A549 (cell line): ENCODE measurements at regions not wholly inside any gene's neighbourhood (a gene's known extent, or its start where the extent isn't known, plus 50 kb on each side); places are given as distances from the start of the nearest gene placed in this dataset.

Experiments
- ATAC-seq, 2 experiments: fragments of 200-7000 bp in 1 of 2; fragments of >200 bp in 1 of 2; cut with Nextera tagmentation in 1 of 2; cut with Tn5 transposase in 1 of 2; 3 replicates each; pipeline versions ENCODE4 v1.8.0 to v1.9.1; 2018 to 2020; ENCODE audit warnings: mild to moderate bottlenecking in 1 of 2, moderate library complexity in 1 of 2
- CTCF ChIA-PET: fragments of 300-600 bp; sonication (Branson Sonifier 250); formaldehyde crosslinking; extraction: SDS; loops from one replicate; lab custom pipeline; 2021; ENCODE audit warnings: antibody characterized with exemption, inconsistent platforms; lab: Yijun Ruan, JAX
- POLR2A ChIA-PET: fragments of 350-600 bp; formaldehyde crosslinking; extraction: SDS; loops from one replicate; lab custom pipeline; 2021; ENCODE audit warnings: antibody characterized with exemption, inconsistent platforms; lab: Yijun Ruan, JAX
- DNase-seq, 2 experiments: peaks; one replicate each; pipeline versions ENCODE4 v3.0.0 to v3.0.0-alpha.2; 2011 to 2016; ENCODE audit warnings: low read depth in 1 of 2, low spot score in 1 of 2
- FAIRE-seq: peaks from 2 replicates; lab custom pipeline; 2011; peaks lifted over from hg19 to GRCh38; lab: Jason Lieb, UNC
- H3K27ac ChIP-seq, 2 experiments: fragments of >200 bp; sonication (Bioruptor Twin); formaldehyde crosslinking; 3 replicates each; pipeline ENCODE4 v1.5.1; 2016 to 2017
- H3K4me1 ChIP-seq: fragments of >200 bp; sonication (Bioruptor Twin); formaldehyde crosslinking; 3 replicates; pipeline ENCODE4 v1.6.1; 2016
- H3K4me2 ChIP-seq: fragments of >200 bp; sonication (Bioruptor Twin); formaldehyde crosslinking; 3 replicates; pipeline ENCODE4 v1.6.1; 2016
- H3K4me3 ChIP-seq: fragments of >200 bp; sonication (Bioruptor Twin); formaldehyde crosslinking; 3 replicates; pipeline ENCODE4 v1.5.1; 2016
- H3K9me3 ChIP-seq: fragments of >200 bp; sonication (Bioruptor Twin); formaldehyde crosslinking; 3 replicates; pipeline ENCODE4 v1.6.1; 2016
- BHLHE40 ChIP-seq: IDR thresholded peaks from 2 replicates; pipeline ENCODE4 v1.6.1; 2012; ENCODE audit warnings: low read depth, low read length, inconsistent platforms
- CBX8 ChIP-seq: fragments of 200-600 bp; sonication (generic); IDR thresholded peaks from 2 replicates; pipeline ENCODE4 v1.6.1; 2016
- CHD2 ChIP-seq: fragments of 150-350 bp; IDR thresholded peaks from 2 replicates; pipeline ENCODE4 v1.6.1; 2014; ENCODE audit warnings: low read length; ENCODE audit not compliant: partially characterized antibody
- CHD4 ChIP-seq: fragments of 200-600 bp; sonication (generic); IDR thresholded peaks from 2 replicates; pipeline ENCODE4 v1.6.1; 2016; ENCODE audit warnings: antibody characterized with exemption, mild to moderate bottlenecking, borderline replicate concordance
- EHMT2 ChIP-seq: fragments of 200-600 bp; sonication (generic); IDR thresholded peaks from 2 replicates; pipeline ENCODE4 v1.6.1; 2016; ENCODE audit warnings: antibody characterized with exemption, low read depth, mild to moderate bottlenecking, moderate library complexity
- FOSL2 ChIP-seq, 2 experiments: fragments of 450-650 bp in 1 of 2; fragments of >200 bp in 1 of 2; sonication (Bioruptor Twin) in 1 of 2; formaldehyde crosslinking; IDR thresholded peaks; 2 replicates each; pipeline versions ENCODE4 v1.5.0 to v1.6.1; 2016 to 2020; ENCODE audit warnings: mild to moderate bottlenecking in 1 of 2, moderate library complexity in 1 of 2
- KDM1A ChIP-seq: fragments of 200-600 bp; sonication (generic); IDR thresholded peaks from 2 replicates; pipeline ENCODE4 v1.6.1; 2016; ENCODE audit warnings: low read depth, mild to moderate bottlenecking
- MAFK ChIP-seq: fragments of 450-650 bp; IDR thresholded peaks from 2 replicates; pipeline ENCODE4 v1.6.1; 2014; ENCODE audit not compliant: partially characterized antibody
- NFE2L2 ChIP-seq: fragments of 150-350 bp; conservative IDR thresholded peaks from 2 replicates; pipeline ENCODE4 v1.6.1; 2014; ENCODE audit warnings: low read length
- NPAS2 ChIP-seq: fragments of 250-450 bp; sonication (Bioruptor Pico); IDR thresholded peaks from 2 replicates; pipeline ENCODE4 v1.8.0; 2022; ENCODE audit warnings: mild to moderate bottlenecking, moderate library complexity, borderline replicate concordance
- PHF8 ChIP-seq: fragments of 200-600 bp; sonication (generic); IDR thresholded peaks from 2 replicates; pipeline ENCODE4 v1.6.1; 2016; ENCODE audit warnings: low read depth, mild to moderate bottlenecking, antibody characterized with exemption, moderate library complexity, borderline replicate concordance
- RAD21 ChIP-seq, 2 experiments: fragments of >200 bp in 1 of 2; sonication (Bioruptor Twin) in 1 of 2; formaldehyde crosslinking in 1 of 2; IDR thresholded peaks in 1 of 2; conservative IDR thresholded peaks in 1 of 2; 2 replicates in 1 of 2; 3 replicates in 1 of 2; pipeline ENCODE4 v1.6.1; 2012 to 2018; ENCODE audit warnings: inconsistent platforms in 1 of 2
- RFX5 ChIP-seq: fragments of 450-650 bp; IDR thresholded peaks from 2 replicates; pipeline ENCODE4 v1.7.1; 2014; ENCODE audit warnings: antibody characterized with exemption, mild to moderate bottlenecking, moderate library complexity
- SREBF2 ChIP-seq: fragments of 450-650 bp; IDR thresholded peaks from 2 replicates; pipeline ENCODE4 v1.6.1; 2014; ENCODE audit warnings: mild to moderate bottlenecking, moderate library complexity
- TP53 ChIP-seq: fragments of 250-450 bp; sonication (Bioruptor Pico); IDR thresholded peaks from 2 replicates; pipeline ENCODE4 v1.5.0; 2021; ENCODE audit warnings: mild to moderate bottlenecking, moderate library complexity
- WGBS: methylation state at CpG from one replicate; pipeline ENCODE4 v1.1.6; 2017; ENCODE audit errors: missing lambda C conversion rate; 5-methylcytosine and 5-hydroxymethylcytosine counted together
- TF ChIP-seq, protein P1 (sequence below): IDR thresholded peaks from 2 replicates; pipeline ENCODE4 v1.6.1; 2012; ENCODE audit warnings: low read depth, borderline replicate concordance
- TF ChIP-seq, protein P2 (sequence below): fragments of 200-600 bp; sonication (generic); IDR thresholded peaks from 2 replicates; pipeline ENCODE4 v1.6.1; 2016; ENCODE audit warnings: antibody characterized with exemption, mild to moderate bottlenecking, moderate library complexity
- TF ChIP-seq, protein P3 (sequence below): fragments of 150-350 bp; IDR thresholded peaks from 2 replicates; pipeline ENCODE4 v1.6.1; 2014; ENCODE audit warnings: low read depth, mild to moderate bottlenecking, low read length

DNA sequence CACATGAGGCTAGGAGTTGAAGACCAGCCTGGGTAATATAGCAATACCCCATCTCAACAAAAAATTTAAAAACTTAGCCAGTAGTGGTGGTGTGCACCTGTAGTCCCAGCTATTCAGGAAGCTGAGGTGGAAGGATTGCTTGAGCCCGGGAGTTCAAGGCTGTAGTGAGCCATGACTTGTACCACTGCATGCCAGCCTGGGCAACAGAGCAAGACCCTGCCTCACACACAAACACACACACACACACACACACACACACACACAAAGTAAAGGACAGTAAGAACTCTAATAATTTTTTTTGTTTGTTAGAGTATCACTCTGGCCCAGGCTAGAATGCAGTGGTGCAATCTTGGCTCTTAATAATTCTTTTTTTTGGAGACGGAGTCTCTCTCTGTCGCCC lies 138.0 kb upstream of the SOD1 start:
- DNase-seq = no peak
- Histone ChIP-seq H3K4me1 (no peaks in the 10 kb centered on the region), H3K4me3 (no peak overlapping the region)
- TF ChIP-seq PHF8 (no peak), NFE2L2 (no peak), FOSL2 (IDR thresholded peaks at IDR 0.05) (no peak), FOSL2 (CRISPR knock-in tag; IDR thresholded peaks at IDR 0.05) (no peak), CHD2 (no peak), TP53 (CRISPR knock-in tag) (no peak), BHLHE40 (no peak)
- TF ChIP-seq, protein P1, sequence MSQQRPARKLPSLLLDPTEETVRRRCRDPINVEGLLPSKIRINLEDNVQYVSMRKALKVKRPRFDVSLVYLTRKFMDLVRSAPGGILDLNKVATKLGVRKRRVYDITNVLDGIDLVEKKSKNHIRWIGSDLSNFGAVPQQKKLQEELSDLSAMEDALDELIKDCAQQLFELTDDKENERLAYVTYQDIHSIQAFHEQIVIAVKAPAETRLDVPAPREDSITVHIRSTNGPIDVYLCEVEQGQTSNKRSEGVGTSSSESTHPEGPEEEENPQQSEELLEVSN = no peak
- TF ChIP-seq, all 56 proteins: peak for 0
- CTCF ChIA-PET = interaction anchor here (1.4 kb wide), 1 partner anchor 141 kb away, joined by 3 read pairs; no protein-coding TSS in a partner anchor
- 83% methylated on average over 2 of the region's 3 CpGs for WGBS
- POLR2A ChIA-PET = no interaction called here
- no peak overlapping the region for H3K27ac ChIP-seq
- FAIRE-seq = no peak
- no peaks in the 10 kb centered on the region for H3K9me3 ChIP-seq
- no peak overlapping the region for H3K4me2 ChIP-seq
- no peak for ATAC-seq

DNA sequence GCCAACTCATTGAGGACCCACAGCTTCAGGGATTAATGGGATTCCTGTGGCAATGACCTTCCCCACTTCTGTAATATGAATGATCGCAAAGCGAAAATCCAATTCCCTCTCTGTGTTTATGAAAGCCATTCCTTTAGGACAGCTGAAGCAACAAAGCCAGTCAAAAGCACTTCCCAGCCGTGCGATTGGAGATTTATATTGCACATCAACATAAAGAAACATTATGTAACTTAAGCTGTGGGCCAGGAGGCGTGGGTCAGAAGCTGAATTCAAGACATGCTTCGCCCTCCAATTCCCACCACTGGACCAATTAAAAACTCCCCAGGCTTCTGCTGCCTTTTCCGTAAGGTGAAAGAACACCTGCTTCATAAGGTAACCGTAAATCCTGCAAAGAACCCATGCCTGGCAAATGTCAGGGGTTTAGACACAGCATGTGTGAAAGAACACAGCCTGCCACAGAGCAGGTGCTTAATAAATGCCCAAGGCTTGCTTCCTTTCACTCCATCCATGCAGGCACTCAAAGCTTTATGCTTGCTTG lies 138.9 kb upstream of the SOD1 start:
- Histone ChIP-seq H3K27ac (no peak overlapping the region), H3K4me3 (no peak overlapping the region), H3K9me3 (no peaks in the 10 kb centered on the region), H3K4me2 (no peak overlapping the region), H3K4me1 (no peaks in the 10 kb centered on the region)
- DNase-seq = no peak
- FAIRE-seq = no peak
- ChIA-PET CTCF (interaction anchor here (1.4 kb wide), 1 partner anchor 140 kb away, joined by 3 read pairs; no protein-coding TSS in a partner anchor), POLR2A (no interaction called here)
- WGBS = 70% methylated on average over 7 of the region's 8 CpGs
- ATAC-seq = no peak
- TF ChIP-seq RAD21 (conservative IDR thresholded peaks at IDR 0.05 in 1 of 2, IDR thresholded peaks at IDR 0.05 in 1 of 2) (no peak), CBX8 (no peak), RFX5 (no peak), EHMT2 (no peak), CHD4 (no peak), MAFK (no peak), KDM1A (no peak), SREBF2 (no peak), NPAS2 (CRISPR knock-in tag) (no peak), PHF8 (no peak)
- TF ChIP-seq, protein P2, sequence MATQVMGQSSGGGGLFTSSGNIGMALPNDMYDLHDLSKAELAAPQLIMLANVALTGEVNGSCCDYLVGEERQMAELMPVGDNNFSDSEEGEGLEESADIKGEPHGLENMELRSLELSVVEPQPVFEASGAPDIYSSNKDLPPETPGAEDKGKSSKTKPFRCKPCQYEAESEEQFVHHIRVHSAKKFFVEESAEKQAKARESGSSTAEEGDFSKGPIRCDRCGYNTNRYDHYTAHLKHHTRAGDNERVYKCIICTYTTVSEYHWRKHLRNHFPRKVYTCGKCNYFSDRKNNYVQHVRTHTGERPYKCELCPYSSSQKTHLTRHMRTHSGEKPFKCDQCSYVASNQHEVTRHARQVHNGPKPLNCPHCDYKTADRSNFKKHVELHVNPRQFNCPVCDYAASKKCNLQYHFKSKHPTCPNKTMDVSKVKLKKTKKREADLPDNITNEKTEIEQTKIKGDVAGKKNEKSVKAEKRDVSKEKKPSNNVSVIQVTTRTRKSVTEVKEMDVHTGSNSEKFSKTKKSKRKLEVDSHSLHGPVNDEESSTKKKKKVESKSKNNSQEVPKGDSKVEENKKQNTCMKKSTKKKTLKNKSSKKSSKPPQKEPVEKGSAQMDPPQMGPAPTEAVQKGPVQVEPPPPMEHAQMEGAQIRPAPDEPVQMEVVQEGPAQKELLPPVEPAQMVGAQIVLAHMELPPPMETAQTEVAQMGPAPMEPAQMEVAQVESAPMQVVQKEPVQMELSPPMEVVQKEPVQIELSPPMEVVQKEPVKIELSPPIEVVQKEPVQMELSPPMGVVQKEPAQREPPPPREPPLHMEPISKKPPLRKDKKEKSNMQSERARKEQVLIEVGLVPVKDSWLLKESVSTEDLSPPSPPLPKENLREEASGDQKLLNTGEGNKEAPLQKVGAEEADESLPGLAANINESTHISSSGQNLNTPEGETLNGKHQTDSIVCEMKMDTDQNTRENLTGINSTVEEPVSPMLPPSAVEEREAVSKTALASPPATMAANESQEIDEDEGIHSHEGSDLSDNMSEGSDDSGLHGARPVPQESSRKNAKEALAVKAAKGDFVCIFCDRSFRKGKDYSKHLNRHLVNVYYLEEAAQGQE = no peak
- TF ChIP-seq, protein P3, sequence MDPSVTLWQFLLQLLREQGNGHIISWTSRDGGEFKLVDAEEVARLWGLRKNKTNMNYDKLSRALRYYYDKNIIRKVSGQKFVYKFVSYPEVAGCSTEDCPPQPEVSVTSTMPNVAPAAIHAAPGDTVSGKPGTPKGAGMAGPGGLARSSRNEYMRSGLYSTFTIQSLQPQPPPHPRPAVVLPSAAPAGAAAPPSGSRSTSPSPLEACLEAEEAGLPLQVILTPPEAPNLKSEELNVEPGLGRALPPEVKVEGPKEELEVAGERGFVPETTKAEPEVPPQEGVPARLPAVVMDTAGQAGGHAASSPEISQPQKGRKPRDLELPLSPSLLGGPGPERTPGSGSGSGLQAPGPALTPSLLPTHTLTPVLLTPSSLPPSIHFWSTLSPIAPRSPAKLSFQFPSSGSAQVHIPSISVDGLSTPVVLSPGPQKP = no peak
- TF ChIP-seq, protein P1 = no peak
- TF ChIP-seq, all 56 proteins: peak for 0
